ENCODE measurements at regions not wholly inside any gene's neighbourhood (a gene's known extent, or its start where the extent isn't known, plus 50 kb on each side); places are given as distances from the start of the nearest gene placed in this dataset.

DNA sequence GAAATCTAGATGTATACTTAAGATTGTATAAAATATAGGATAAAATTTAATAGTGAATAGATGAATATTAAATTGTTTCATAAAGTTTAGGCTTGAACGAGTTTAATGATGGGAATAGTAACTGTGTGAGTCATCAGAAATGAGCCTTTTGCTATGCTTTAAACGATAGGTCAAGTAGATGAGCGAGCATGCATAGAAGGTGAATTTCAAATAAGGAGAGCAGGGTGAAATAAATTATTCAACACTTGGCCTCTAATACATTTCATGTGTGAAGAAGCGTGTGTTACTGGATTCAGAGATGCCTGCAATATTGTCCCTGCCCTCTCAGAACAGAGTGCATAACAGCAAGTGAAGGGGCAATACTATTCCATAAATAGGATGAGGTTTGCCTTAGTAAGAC lies 74.4 kb upstream of the EYA4 start:
- H3K4me3 ChIP-seq (ENCODE audit: low read depth, low read length), result no peak overlapping the region
- TF ChIP-seq, protein P1, sequence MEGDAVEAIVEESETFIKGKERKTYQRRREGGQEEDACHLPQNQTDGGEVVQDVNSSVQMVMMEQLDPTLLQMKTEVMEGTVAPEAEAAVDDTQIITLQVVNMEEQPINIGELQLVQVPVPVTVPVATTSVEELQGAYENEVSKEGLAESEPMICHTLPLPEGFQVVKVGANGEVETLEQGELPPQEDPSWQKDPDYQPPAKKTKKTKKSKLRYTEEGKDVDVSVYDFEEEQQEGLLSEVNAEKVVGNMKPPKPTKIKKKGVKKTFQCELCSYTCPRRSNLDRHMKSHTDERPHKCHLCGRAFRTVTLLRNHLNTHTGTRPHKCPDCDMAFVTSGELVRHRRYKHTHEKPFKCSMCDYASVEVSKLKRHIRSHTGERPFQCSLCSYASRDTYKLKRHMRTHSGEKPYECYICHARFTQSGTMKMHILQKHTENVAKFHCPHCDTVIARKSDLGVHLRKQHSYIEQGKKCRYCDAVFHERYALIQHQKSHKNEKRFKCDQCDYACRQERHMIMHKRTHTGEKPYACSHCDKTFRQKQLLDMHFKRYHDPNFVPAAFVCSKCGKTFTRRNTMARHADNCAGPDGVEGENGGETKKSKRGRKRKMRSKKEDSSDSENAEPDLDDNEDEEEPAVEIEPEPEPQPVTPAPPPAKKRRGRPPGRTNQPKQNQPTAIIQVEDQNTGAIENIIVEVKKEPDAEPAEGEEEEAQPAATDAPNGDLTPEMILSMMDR (IDR thresholded peaks at IDR 0.05; ENCODE audit: borderline replicate concordance, insufficient read depth, low read depth, low read length), result no peak

DNA sequence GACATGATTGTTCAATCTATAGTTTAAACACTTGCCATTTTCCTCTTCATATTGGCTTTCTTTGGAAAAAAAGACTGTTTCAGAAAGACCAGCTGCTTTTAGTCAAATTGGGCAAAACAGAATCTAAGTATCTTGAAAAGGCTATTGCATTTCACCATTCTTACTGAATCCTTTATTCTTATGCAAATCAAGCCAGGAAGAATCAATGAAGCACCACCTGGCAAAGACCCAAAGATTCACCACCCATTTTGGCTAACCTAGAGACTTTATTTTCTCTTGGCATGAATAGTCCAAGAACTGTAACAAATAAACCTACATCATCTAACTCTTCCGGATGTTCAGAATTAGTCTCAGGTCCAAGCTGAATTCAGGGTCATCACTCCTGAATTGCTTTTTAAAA lies 71.3 kb upstream of the EYA4 start:
- no peak overlapping the region for H3K4me3 ChIP-seq (ENCODE audit: low read depth, low read length)
- TF ChIP-seq, protein P1 (IDR thresholded peaks at IDR 0.05; ENCODE audit: borderline replicate concordance, insufficient read depth, low read depth, low read length), result no peak

DNA sequence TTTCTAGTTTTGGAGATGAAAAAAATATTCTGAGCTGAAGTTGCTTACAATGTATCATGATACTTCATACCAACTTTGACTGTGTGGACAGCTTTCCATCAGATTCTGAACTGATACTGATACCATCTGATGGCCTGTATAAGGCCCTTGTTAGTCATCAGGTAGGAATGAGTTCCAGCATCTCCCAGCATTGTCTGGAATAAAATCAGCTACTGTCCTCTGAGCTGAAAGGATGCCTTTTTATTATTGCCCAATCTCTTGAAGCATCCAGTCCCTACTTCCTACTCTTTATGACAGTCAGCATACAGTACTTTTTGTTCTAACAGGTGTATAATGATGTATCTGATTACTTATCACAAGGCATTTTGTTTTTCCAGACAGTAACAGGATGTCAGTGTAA lies 70.6 kb upstream of the EYA4 start:
- TF ChIP-seq, protein P1 (IDR thresholded peaks at IDR 0.05; ENCODE audit: borderline replicate concordance, insufficient read depth, low read depth, low read length), result no peak
- H3K4me3 ChIP-seq (ENCODE audit: low read depth, low read length), result no peak overlapping the region

DNA sequence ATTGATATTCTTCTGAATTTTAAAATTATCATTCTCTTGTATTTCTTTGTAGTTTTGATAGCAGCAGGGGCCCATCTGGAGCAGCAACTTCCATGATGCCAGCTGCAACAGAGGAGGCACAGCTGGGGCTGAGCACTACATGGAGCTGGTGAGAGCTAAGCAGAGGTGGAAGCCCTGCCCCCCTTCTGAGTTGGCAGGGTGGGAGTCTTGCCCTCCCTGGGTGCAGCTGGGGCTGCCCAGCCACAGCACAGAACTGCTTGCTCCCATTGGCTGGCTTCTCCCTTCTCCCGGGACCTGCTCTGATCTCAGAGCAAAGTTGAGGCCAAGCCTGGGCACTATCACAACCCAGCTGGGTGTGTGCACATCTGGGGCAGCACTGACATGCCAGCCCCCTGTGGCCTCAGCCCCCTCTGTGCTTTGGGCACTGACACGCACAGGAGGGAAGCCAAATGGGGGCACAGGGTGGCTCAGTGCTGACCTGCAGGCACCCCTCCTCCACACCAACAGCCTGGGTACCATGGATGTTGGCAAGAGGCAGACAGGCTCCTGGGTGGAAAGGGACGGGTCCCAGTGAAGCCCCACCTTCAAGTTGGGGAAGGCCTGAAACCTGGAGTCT lies 69.1 kb upstream of the EYA4 start:
- TF ChIP-seq, protein P1 (IDR thresholded peaks at IDR 0.05; ENCODE audit: borderline replicate concordance, insufficient read depth, low read depth, low read length), result no peak
- no peak overlapping the region for H3K4me3 ChIP-seq (ENCODE audit: low read depth, low read length)

DNA sequence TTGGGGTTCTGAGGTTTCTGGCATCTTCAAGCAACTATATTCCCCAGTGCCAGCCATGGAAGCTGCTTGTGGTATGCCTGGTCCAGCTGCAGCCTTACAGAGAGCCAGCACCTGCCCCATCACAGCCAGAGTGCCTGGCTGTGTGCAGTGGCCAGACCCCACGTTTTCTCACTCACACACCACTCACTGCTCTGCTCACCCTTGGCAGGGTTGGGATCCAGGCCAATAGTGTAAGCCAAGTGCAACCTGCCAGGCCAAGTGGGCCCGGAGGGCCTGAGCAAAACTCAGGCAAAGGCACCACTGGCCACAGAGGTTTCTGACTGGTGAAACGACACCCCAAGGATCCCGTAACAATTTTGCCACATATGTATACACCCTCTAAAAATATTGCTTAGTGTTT lies 67.9 kb upstream of the EYA4 start:
- H3K4me3 ChIP-seq (ENCODE audit: low read depth, low read length), result no peak overlapping the region
- TF ChIP-seq, protein P1 (IDR thresholded peaks at IDR 0.05; ENCODE audit: borderline replicate concordance, insufficient read depth, low read depth, low read length), result no peak

DNA sequence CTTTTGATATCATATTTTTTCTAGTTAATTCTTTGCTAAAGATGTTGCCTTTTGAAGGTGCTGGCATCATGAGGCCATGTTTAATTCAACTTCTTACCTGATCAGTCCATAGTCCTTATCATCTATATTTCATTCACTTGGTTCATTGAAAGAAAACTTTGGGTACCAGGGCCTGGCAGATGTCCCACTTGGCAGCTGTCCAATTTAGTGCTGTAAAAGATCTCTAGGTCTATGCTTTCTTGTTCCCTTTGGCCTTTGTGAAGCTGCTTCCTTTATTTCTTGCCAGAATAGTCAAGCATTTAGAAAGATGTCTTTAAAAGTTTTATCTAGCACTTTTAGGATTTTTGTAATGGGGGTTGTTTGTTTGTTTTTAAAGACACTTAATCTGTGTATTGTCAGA lies 61.7 kb upstream of the EYA4 start:
- TF ChIP-seq, protein P1 (IDR thresholded peaks at IDR 0.05; ENCODE audit: borderline replicate concordance, insufficient read depth, low read depth, low read length), result no peak
- no peak overlapping the region for H3K4me3 ChIP-seq (ENCODE audit: low read depth, low read length)

DNA sequence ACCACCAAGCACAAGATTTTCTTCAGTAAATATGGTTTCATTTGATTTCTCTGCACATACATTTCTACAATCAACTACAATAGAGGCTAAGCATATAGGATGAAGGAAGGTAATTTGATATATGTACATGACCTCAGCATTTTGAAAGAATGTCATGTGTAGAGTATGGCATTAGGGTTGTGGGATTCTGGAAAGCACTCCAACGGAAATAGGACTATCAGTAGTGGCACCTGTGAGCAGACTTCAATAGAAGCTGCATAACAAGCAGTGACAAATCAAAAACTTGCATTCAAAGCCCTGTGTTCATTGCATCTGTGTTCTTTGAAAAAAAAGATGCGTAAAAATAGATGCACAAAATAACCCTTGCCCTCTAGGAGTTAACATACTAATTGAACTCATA lies 57.5 kb upstream of the EYA4 start:
- TF ChIP-seq, protein P1 (IDR thresholded peaks at IDR 0.05; ENCODE audit: borderline replicate concordance, insufficient read depth, low read depth, low read length), result no peak

More for the DNA sequence above, 57.5 kb upstream of the EYA4 start:
- H3K4me3 ChIP-seq (ENCODE audit: low read depth, low read length), result no peak overlapping the region

Measured in GM12875 (cell line).